DMS 273 treated with DMSO at 0.1 percent for 48 hours (cell line): ENCODE measurements at regions not wholly inside any gene's neighbourhood (a gene's known extent, or its start where the extent isn't known, plus 50 kb on each side); places are given as distances from the start of the nearest gene placed in this dataset.
"Not testable (repeated sequence)": the region's sequence is repeated elsewhere in the genome, so short reads cannot be mapped to it uniquely, and the experiment has no call there.

ENCODE experiments used
- DNase-seq: peaks from one replicate; lab custom pipeline; 2025; lab: John Stamatoyannopoulos, UW

- no peak for DNase-seq
These were observed 187.5 kb upstream of the SPTLC3 start for GRCh38 chr20:12821249-12821648.

DNA sequence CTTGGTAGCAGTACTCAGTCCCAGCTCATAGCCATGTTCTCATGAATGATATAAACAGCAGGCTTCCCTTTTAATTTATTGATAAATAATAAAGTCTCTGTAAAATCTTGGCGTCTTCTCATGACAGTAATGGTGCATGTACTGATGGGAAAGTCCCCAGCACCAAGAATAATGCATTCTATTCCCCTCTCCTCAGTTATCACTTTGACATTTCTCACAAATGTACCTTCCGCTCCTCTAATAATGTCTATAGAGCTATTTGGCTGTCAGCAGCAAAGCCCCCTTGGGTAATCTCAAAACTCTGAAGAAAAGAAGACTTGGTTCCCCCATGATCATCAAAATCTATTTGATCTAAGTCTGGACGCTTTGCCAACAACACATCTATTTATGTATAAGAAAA, 185.0 kb upstream of the SPTLC3 start:
- DNase-seq, result no peak

GRCh38 chr20:12824328-12825225, 184.2 kb upstream of the SPTLC3 start:
- DNase-seq, result no peak

GRCh38 chr20:12825226-12825595, 183.6 kb upstream of the SPTLC3 start:
- DNase-seq, result no peak

GRCh38 chr20:12827816-12828385, 180.9 kb upstream of the SPTLC3 start:
- no peak for DNase-seq

DNA sequence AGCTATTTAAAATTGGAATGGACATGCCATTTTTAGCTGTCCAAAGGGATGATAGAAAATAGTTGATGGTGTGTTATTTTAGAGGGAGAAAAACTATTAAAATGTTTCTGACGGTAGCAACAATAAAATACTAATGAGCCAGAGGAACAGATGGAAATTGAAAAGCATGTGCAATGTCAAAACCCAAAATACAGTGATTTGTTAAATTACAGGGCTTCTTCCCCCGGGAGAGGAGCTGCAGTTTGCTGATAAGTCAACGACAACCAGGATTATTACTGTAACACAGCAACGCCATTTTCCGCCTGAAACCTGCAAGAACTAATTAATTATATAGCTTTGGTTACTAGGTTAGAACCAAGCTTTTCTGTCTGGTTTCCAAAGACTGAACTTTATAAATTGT, 179.6 kb upstream of the SPTLC3 start:
- no peak for DNase-seq

GRCh38 chr20:12833861-12834260, 174.9 kb upstream of the SPTLC3 start:
- DNase-seq, result no peak

DNA sequence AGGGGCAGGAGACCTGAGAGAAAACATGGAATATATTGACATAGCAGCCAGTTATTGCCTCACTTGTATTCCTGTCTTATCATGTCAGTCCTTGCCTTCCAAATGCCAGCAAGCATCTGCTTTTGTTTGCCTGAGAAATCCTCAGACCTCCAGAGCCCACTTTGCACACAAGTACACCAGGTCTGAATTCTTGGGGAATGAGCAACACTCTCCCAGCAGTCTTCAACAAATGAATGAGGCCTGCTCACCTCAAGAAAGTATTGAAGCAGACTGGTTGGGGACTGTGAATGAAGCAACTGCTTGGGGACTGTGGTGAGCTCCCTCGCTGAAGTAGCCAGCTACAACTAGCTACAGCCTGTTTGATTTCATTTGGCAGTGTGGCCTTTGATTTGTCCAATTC, 172.8 kb upstream of the SPTLC3 start:
- no peak for DNase-seq

DNA sequence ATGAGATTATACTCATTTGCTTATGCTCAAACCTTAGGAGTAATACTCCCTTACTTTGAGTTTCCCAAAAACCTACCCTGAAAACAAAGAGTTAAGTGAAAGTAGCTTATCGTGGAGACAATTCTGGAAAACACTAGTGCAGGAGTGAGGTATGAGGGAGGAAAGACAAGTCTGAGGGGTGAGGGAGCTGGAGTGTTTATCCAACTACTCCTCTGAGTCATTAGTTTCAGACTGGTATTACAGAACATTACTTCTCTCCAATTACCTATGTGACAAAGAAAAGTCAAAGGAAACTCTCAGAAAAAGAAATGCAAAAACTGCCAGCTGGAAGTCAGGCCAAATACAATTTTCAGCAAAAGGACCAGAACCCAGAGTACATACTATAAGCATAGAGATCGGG, 171.1 kb upstream of the SPTLC3 start:
- DNase-seq, result no peak

- DNase-seq, result no peak
These were observed 170.4 kb upstream of the SPTLC3 start for GRCh38 chr20:12838261-12838866.

DNA sequence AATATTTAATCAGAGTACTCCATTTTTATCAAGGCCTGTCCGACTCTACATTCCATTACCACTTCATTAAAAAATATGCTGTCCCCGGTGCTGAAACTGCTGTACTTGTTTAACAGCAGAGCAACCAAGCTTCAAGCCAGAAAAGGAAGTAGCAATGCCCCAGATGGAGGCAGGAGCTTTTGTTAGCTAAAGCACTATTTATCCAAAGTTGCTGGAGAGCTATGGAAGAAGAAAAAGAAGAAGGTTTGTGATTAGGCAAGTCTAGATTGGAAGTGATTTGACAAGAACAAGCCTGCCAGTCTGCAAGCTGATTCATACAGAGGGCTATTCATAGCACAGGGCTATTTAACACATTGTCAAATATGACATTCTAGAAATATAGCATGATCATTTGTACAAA, 160.9 kb upstream of the SPTLC3 start:
- DNase-seq, result no peak

DNA sequence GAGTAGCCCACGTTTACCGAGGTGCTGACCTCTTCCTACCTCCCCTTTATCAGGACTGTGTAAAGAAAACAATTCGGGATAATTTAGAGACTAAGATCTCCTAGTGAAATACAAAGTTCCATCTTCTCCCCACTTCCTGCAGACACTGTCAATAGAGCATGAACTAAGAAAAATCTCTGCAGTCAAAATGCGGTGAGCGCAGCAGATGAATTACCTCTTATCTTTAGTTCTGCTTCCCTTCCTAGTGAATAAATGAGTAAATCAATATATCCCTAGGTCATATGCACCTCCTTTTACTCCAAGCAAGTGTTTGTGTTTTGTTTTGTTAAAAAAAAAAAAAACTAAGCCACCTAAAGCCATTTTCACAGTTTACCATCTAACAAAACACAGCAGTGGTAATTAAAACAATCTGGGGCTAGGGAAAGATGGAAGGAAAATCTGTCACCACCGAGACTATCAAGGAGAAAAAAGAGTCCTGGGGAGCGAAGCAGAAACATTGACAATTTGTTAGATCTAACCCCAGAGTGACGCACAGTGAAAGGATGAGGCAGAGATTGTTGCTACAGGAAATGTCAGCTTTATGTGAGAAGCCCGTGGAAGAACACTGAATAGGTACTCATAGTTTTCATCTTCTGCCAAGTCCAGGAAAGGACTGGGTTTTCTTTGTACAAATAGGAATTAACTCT, 159.4 kb upstream of the SPTLC3 start:
- DNase-seq, result no peak

GRCh38 chr20:12857643-12858042, 151.1 kb upstream of the SPTLC3 start:
- not testable (repeated sequence) for DNase-seq

GRCh38 chr20:12860619-12861247, 148.0 kb upstream of the SPTLC3 start:
- no peak for DNase-seq

DNA sequence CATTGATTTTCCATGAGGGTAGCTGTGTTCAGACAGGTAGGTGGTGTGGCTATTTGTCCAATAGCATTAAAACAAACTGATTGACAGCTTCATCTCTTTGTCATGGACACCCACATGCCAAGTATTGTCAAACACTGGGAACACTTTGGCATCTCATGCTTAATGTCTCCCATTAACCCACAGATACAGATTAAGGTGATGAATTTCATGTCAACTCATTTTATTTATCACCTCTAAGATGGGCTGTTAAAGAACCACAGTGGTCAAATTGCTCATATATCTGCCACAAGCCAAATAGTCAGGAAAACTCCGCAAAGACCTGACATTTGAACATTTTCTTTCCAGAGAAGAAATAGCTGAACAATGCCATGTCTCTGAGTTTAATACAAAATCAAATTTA, 139.1 kb upstream of the SPTLC3 start:
- DNase-seq, result no peak

DNA sequence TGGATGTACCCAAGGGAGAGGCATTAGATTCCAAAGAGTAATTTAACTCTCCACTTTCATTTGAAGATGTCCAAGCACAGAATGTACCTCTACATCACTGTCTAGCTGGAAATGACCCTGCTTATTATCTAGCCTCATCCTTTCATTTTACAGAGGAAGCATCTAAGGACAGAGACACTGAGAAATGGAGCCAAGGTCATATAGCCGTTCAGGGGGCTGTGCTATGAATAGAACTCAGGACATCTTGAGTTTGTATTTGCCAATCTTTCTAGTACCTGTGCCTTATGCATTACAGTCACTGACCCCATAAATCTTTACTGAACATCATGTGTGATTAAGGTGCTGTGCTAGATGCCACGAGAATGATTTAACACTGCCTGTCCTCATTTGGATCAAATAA, 138.2 kb upstream of the SPTLC3 start:
- no peak for DNase-seq

GRCh38 chr20:12874933-12875332, 133.8 kb upstream of the SPTLC3 start:
- no peak for DNase-seq

GRCh38 chr20:12875510-12875909, 133.3 kb upstream of the SPTLC3 start:
- no peak for DNase-seq

- no peak for DNase-seq
These were observed 125.8 kb upstream of the SPTLC3 start for GRCh38 chr20:12882832-12883506.

- DNase-seq, result no peak
These were observed 125.3 kb upstream of the SPTLC3 start for GRCh38 chr20:12883507-12883885.

DNA sequence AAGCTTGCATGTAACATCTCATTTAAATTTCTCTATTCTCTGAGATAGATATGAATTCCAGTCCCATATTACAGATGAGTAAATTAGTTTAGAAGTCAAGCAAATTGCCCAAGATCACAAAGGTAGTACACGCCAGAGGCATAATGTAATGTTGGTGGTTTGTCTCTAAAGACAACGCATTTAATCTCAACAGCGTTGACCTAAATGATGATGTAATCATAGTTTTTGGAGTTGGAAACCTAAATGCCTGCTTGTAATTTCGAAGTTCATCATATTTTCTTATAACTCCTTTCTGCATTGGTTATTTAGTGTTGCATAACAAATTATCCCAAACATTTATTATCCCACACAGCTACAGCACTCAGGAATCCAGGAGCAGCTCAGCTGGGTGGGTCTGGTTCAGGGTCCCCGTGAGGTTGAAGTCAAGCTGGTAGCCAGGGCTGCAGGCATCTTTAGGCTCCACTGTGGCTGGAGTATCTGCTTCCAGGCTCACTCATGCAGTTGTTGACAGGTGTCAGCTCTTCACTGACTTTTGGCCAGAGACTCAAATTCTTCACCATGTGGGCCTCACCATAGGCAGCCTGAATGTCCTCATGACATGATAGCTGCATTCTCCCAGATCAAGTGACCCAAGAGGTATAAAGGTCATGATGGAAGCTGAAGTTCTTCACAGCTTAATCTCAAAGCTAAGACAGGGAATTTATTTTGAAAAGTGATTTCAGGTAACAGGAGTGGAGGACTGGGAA, 122.0 kb upstream of the SPTLC3 start:
- DNase-seq, result no peak
